Hepatocyte (in vitro differentiated cells): ENCODE measurements at regions not wholly inside any gene's neighbourhood (a gene's known extent, or its start where the extent isn't known, plus 50 kb on each side); places are given as distances from the start of the nearest gene placed in this dataset.

Experiments used
- CTCF ChIP-seq: fragments of 200-600 bp; sonication (generic); IDR thresholded peaks from 2 replicates; pipeline ENCODE4 v1.5.1; 2016; ENCODE audit warnings: antibody characterized with exemption, mild to moderate bottlenecking; ENCODE audit not compliant: poor library complexity
- EZH2 ChIP-seq: fragments of 200-600 bp; sonication (generic); IDR thresholded peaks from 2 replicates; pipeline ENCODE4 v1.6.1; 2016; ENCODE audit warnings: antibody characterized with exemption, mild to moderate bottlenecking, borderline replicate concordance
- EZH2phosphoT487 ChIP-seq: fragments of 200-600 bp; sonication (generic); IDR thresholded peaks from one replicate; pipeline ENCODE4 v1.6.1; 2018; ENCODE audit warnings: antibody characterized with exemption, mild to moderate bottlenecking, low read depth, moderate library complexity; ENCODE audit not compliant: unreplicated experiment, severe bottlenecking

- TF ChIP-seq CTCF (no peak), EZH2phosphoT487 (no peak), EZH2 (no peak)
These were observed 92.2 kb upstream of the TOP3B start for GRCh38 chr22:22074634-22075381.
